ENCODE measurements at regions not wholly inside any gene's neighbourhood (a gene's known extent, or its start where the extent isn't known, plus 50 kb on each side); places are given as distances from the start of the nearest gene placed in this dataset.
"Not testable (repeated sequence)": the region's sequence is repeated elsewhere in the genome, so short reads cannot be mapped to it uniquely, and the experiment has no call there.

- DNase-seq = no peak
These were observed 151.0 kb upstream of the NEBL start for GRCh38 chr10:21048068-21048467.

GRCh38 chr10:21047511-21047910 is 150.4 kb upstream of the NEBL start:
- DNase-seq = no peak

- no peak for DNase-seq
These were observed 150.0 kb upstream of the NEBL start for GRCh38 chr10:21047096-21047495.

- no peak for DNase-seq
These were observed 145.9 kb upstream of the NEBL start for GRCh38 chr10:21043044-21043443.

GRCh38 chr10:21042536-21042935 is 145.4 kb upstream of the NEBL start:
- no peak for DNase-seq

- DNase-seq = no peak
These were observed 144.8 kb upstream of the NEBL start for GRCh38 chr10:21041763-21042458.

GRCh38 chr10:21039721-21040120 is 142.6 kb upstream of the NEBL start:
- no peak for DNase-seq

GRCh38 chr10:21036757-21037156 is 139.6 kb upstream of the NEBL start:
- no peak for DNase-seq

GRCh38 chr10:21034770-21035169 is 137.7 kb upstream of the NEBL start:
- not testable (repeated sequence) for DNase-seq

- no peak for DNase-seq
These were observed 137.1 kb upstream of the NEBL start for GRCh38 chr10:21034241-21034640.

GRCh38 chr10:21032587-21033319 is 135.6 kb upstream of the NEBL start:
- no peak for DNase-seq

- DNase-seq = no peak
These were observed 134.2 kb upstream of the NEBL start for GRCh38 chr10:21031232-21031795.

GRCh38 chr10:21030091-21030490 is 133.0 kb upstream of the NEBL start:
- no peak for DNase-seq

GRCh38 chr10:21022821-21023220 is 125.7 kb upstream of the NEBL start:
- no peak for DNase-seq

- DNase-seq = no peak
These were observed 124.9 kb upstream of the NEBL start for GRCh38 chr10:21021843-21022594.

- DNase-seq = no peak
These were observed 124.1 kb upstream of the NEBL start for GRCh38 chr10:21021231-21021630.

GRCh38 chr10:21020545-21020944 is 123.4 kb upstream of the NEBL start:
- DNase-seq = no peak

GRCh38 chr10:21019436-21019835 is 122.3 kb upstream of the NEBL start:
- DNase-seq = no peak

- DNase-seq = no peak
These were observed 118.7 kb upstream of the NEBL start for GRCh38 chr10:21015851-21016250.

GRCh38 chr10:21014141-21014540 is 117.0 kb upstream of the NEBL start:
- DNase-seq = no peak

- DNase-seq = no peak
These were observed 114.4 kb upstream of the NEBL start for GRCh38 chr10:21011433-21012018.

GRCh38 chr10:21010615-21011014 is 113.5 kb upstream of the NEBL start:
- DNase-seq = no peak

GRCh38 chr10:21003240-21003822 is 106.2 kb upstream of the NEBL start:
- no peak for DNase-seq

All from central memory CD4-positive, alpha-beta T cell (primary cell).